Endothelial cell of umbilical vein (primary cell): ENCODE measurements at regions not wholly inside any gene's neighbourhood (a gene's known extent, or its start where the extent isn't known, plus 50 kb on each side); places are given as distances from the start of the nearest gene placed in this dataset.

ENCODE experiments used
- BruUV-seq: library from RNA; stranded (reverse); fragments of 400-500 nt; replicated peaks from 2 replicates; lab custom pipeline; 2021; lab: Mats Ljungman, UMichigan
- CTCF ChIA-PET: fragments of 300-600, 350-600 bp; sonication (Branson Sonifier 250); formaldehyde crosslinking; loops from one replicate; lab custom pipeline; 2021; ENCODE audit warnings: antibody characterized with exemption, inconsistent platforms; lab: Charles Lee
- POLR2A ChIA-PET: fragments of 300-600, 350-600 bp; sonication (Branson Sonifier 250); formaldehyde crosslinking; loops from one replicate; lab custom pipeline; 2021; ENCODE audit warnings: antibody characterized with exemption, inconsistent platforms; lab: Charles Lee
- DNase-seq: peaks from one replicate; pipeline ENCODE4 v3.0.0-alpha.2; 2011; ENCODE audit warnings: low read depth, low spot score
- FAIRE-seq: peaks from 2 replicates; lab custom pipeline; 2011; peaks lifted over from hg19 to GRCh38; lab: Jason Lieb, UNC
- H2AFZ ChIP-seq: 2 replicates; pipeline ENCODE4 v1.6.0; 2012; ENCODE audit warnings: low read depth, low read length, control low read depth, inconsistent platforms
- H3K27ac ChIP-seq: 2 replicates; pipeline ENCODE4 v1.5.1; 2011; ENCODE audit warnings: low read depth, mild to moderate bottlenecking, control low read depth, low read length, moderate library complexity; ENCODE audit not compliant: insufficient read depth
- H3K27me3 ChIP-seq, 2 experiments: 2 replicates each; pipeline versions ENCODE4 v1.6.0 to v1.6.1; 2011; ENCODE audit warnings: low read length in 2 of 2, mixed read lengths in 1 of 2; ENCODE audit not compliant: control insufficient read depth in 2 of 2, insufficient read depth in 2 of 2
- H3K36me3 ChIP-seq, 2 experiments: 2 replicates in 1 of 2; 3 replicates in 1 of 2; pipeline ENCODE4 v1.5.1; 2011; ENCODE audit warnings: low read length in 2 of 2, mild to moderate bottlenecking in 1 of 2, moderate library complexity in 1 of 2; ENCODE audit not compliant: control insufficient read depth in 2 of 2, insufficient read depth in 2 of 2; ENCODE audit errors: extremely low read depth in 1 of 2
- H3K4me1 ChIP-seq: 3 replicates; pipeline ENCODE4 v1.5.1; 2011; ENCODE audit warnings: mild to moderate bottlenecking, low read length; ENCODE audit not compliant: control insufficient read depth, insufficient read depth; ENCODE audit errors: extremely low read depth
- H3K4me2 ChIP-seq: 2 replicates; pipeline ENCODE4 v1.6.1; 2011; ENCODE audit warnings: low read length, control low read depth, mixed read lengths; ENCODE audit not compliant: insufficient read depth
- H3K4me3 ChIP-seq, 3 experiments: fragments of 200-600 bp in 1 of 3; sonication (generic), shearing (Covaris generic) in 1 of 3; replicated peaks in 1 of 3; 2 replicates each; pipeline ENCODE4 v1.5.1; 2011 to 2016; ENCODE audit warnings: control low read depth in 3 of 3, low read length in 3 of 3, mild to moderate bottlenecking in 2 of 3, inconsistent platforms in 1 of 3, low read depth in 1 of 3, moderate library complexity in 1 of 3; ENCODE audit not compliant: insufficient read depth in 1 of 3
- H3K79me2 ChIP-seq: 2 replicates; pipeline ENCODE4 v1.6.0; 2012; ENCODE audit warnings: low read length, inconsistent platforms; ENCODE audit not compliant: control insufficient read depth, insufficient read depth
- H3K9ac ChIP-seq: replicated peaks from 2 replicates; pipeline ENCODE3; 2011; ENCODE audit warnings: low read length, control low read depth; ENCODE audit not compliant: insufficient read depth; ENCODE audit errors: extremely low read depth
- H3K9me1 ChIP-seq: replicated peaks from 3 replicates; pipeline ENCODE4 v1.6.0; 2011; ENCODE audit warnings: mild to moderate bottlenecking, low read length; ENCODE audit not compliant: control insufficient read depth, insufficient read depth; ENCODE audit errors: extremely low read depth
- H3K9me3 ChIP-seq: replicated peaks from 2 replicates; pipeline ENCODE4 v1.5.1; 2012; ENCODE audit warnings: low read length, inconsistent platforms; ENCODE audit not compliant: control insufficient read depth, insufficient read depth
- H4K20me1 ChIP-seq: replicated peaks from 2 replicates; pipeline ENCODE3; 2011; ENCODE audit warnings: mild to moderate bottlenecking, low read length; ENCODE audit not compliant: control insufficient read depth, insufficient read depth; ENCODE audit errors: extremely low read depth
- EZH2 ChIP-seq: IDR thresholded peaks from 2 replicates; pipeline ENCODE4 v1.6.1; 2012; ENCODE audit warnings: borderline replicate concordance, low read depth, mild to moderate bottlenecking, moderate library complexity, low read length, inconsistent platforms; ENCODE audit not compliant: severe bottlenecking
- FOS ChIP-seq: IDR thresholded peaks from 2 replicates; pipeline ENCODE4 v1.6.1; 2011; ENCODE audit warnings: mild to moderate bottlenecking, low read length, moderate library complexity, borderline replicate concordance; ENCODE audit not compliant: insufficient read depth
- GATA2 ChIP-seq: IDR thresholded peaks from 2 replicates; pipeline ENCODE4 v1.7.0; 2011; ENCODE audit warnings: low read depth, mild to moderate bottlenecking, moderate library complexity, mixed read lengths, low read length; ENCODE audit not compliant: insufficient read length, insufficient read depth
- JUN ChIP-seq: IDR thresholded peaks from 2 replicates; pipeline ENCODE4 v1.6.1; 2011; ENCODE audit warnings: borderline replicate concordance, low read depth; ENCODE audit not compliant: insufficient read length, insufficient read depth
- MYC ChIP-seq: IDR thresholded peaks from one replicate; pipeline ENCODE4 v1.6.1; 2011; ENCODE audit warnings: mild to moderate bottlenecking, low read depth, low read length
- POLR2A ChIP-seq: IDR thresholded peaks from 2 replicates; pipeline ENCODE4 v1.6.1; 2012; ENCODE audit warnings: low read depth, mild to moderate bottlenecking, control low read depth, low read length
- POLR2AphosphoS5 ChIP-seq: IDR thresholded peaks from 2 replicates; pipeline ENCODE4 v1.6.1; 2012; ENCODE audit warnings: low read depth, mild to moderate bottlenecking, control low read depth, low read length, moderate library complexity; ENCODE audit not compliant: insufficient read depth
- dilution Hi-C: fragments of 300-500 bp; cut with MboI; formaldehyde crosslinking; loops from one replicate; pipeline ENCODE4 v1.15.0; 2019; ENCODE audit warnings: low sequenced_read_pairs; ENCODE audit not compliant: extremely low pct_ligation_motif_present
- intact Hi-C: fragments of 100-400 bp; cut with micrococcal nuclease; formaldehyde crosslinking; loops from one replicate; pipeline ENCODE4 v1.10.0; 2022
- TF ChIP-seq, protein P1 (sequence below), 2 donors: IDR thresholded peaks; 1 replicate in 1 of 2; 2 replicates in 1 of 2; pipeline ENCODE4 v1.5.1; 2011; ENCODE audit warnings: low read length in 2 of 2, mild to moderate bottlenecking in 2 of 2, moderate library complexity in 2 of 2, control low read depth in 1 of 2, inconsistent platforms in 1 of 2, low read depth in 1 of 2; ENCODE audit not compliant: insufficient read depth in 1 of 2; ENCODE audit errors: extremely low read depth in 1 of 2
- TF ChIP-seq, protein P2 (sequence below): IDR thresholded peaks from 2 replicates; pipeline ENCODE4 v1.6.1; 2011; ENCODE audit not compliant: insufficient read depth, insufficient read length

DNA sequence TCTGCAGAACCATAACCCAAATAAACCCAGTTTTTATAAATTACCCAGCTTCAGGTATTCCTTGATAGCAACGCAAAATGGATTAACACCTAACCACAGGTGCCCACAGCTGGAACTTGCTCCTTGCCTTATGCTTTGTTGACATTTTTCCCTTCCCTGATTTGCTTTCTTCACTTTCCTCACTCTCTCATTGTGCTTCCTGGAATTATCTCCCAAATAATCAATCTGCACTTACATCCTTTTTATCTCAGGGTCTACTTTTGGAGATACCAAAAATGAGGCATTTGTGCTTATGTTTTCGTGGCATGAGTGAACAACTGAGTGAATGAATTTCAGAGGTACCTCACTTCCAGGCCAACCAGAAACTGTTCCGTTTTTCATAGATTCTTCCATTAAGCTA lies 374.3 kb downstream of the DOK5 start:
- no peak for DNase-seq
- no TSS peak for BruUV-seq
- Histone ChIP-seq H3K9me3 (peaks cover 4% of the 10 kb centered on the region), H3K27me3 (no peaks in the 10 kb centered on the region), H3K4me2 (no peak overlapping the region), H4K20me1 (no peaks in the 10 kb centered on the region), H3K9me1 (no peaks in the 10 kb centered on the region), H3K79me2 (no peaks in the 10 kb centered on the region), H3K9ac (no peak overlapping the region), H3K4me3 (no peak overlapping the region), H2AFZ (no peak overlapping the region), H3K36me3 (no peaks in the 10 kb centered on the region), H3K27ac (no peak overlapping the region), H3K4me1 (no peaks in the 10 kb centered on the region)
- ChIA-PET CTCF (no interaction called here), POLR2A (no interaction called here)
- intact Hi-C loops, result no loop called here
- dilution Hi-C loops, result no loop called here
- no peak for FAIRE-seq
- TF ChIP-seq, protein P1, sequence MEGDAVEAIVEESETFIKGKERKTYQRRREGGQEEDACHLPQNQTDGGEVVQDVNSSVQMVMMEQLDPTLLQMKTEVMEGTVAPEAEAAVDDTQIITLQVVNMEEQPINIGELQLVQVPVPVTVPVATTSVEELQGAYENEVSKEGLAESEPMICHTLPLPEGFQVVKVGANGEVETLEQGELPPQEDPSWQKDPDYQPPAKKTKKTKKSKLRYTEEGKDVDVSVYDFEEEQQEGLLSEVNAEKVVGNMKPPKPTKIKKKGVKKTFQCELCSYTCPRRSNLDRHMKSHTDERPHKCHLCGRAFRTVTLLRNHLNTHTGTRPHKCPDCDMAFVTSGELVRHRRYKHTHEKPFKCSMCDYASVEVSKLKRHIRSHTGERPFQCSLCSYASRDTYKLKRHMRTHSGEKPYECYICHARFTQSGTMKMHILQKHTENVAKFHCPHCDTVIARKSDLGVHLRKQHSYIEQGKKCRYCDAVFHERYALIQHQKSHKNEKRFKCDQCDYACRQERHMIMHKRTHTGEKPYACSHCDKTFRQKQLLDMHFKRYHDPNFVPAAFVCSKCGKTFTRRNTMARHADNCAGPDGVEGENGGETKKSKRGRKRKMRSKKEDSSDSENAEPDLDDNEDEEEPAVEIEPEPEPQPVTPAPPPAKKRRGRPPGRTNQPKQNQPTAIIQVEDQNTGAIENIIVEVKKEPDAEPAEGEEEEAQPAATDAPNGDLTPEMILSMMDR (IDR thresholded peaks at IDR 0.05; ENCODE audit: extremely low read depth in 1 of 2, insufficient read depth in 1 of 2, low read depth in 1 of 2, low read length in 2 of 2), result no peak
- TF ChIP-seq POLR2AphosphoS5, result no peak
- no peak for TF ChIP-seq JUN
- TF ChIP-seq FOS, result no peak
- TF ChIP-seq GATA2, result no peak
- TF ChIP-seq MYC, result no peak
- TF ChIP-seq, protein P2, sequence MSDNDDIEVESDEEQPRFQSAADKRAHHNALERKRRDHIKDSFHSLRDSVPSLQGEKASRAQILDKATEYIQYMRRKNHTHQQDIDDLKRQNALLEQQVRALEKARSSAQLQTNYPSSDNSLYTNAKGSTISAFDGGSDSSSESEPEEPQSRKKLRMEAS, result no peak
- no peak for TF ChIP-seq EZH2
- no peak for TF ChIP-seq POLR2A
